Neutrophil (primary cell): ENCODE measurements at regions not wholly inside any gene's neighbourhood (a gene's known extent, or its start where the extent isn't known, plus 50 kb on each side); places are given as distances from the start of the nearest gene placed in this dataset.

Experiments used
- H3K27ac ChIP-seq: fragments of 200-600 bp; sonication (generic); 2 replicates; pipeline ENCODE4 v1.5.1; 2016; ENCODE audit warnings: mild to moderate bottlenecking, moderate library complexity
- H3K27me3 ChIP-seq: fragments of 200-600 bp; sonication (generic); 2 replicates; pipeline ENCODE4 v1.6.0; 2016; ENCODE audit warnings: mild to moderate bottlenecking
- H3K36me3 ChIP-seq: fragments of 200-600 bp; sonication (generic); 2 replicates; pipeline ENCODE4 v1.5.1; 2017
- H3K4me1 ChIP-seq, 2 experiments: fragments of 200-600 bp in 1 of 2; sonication (generic) in 1 of 2; 1 replicate in 1 of 2; 2 replicates in 1 of 2; pipeline versions ENCODE4 v1.5.1 to v1.6.1; 2013 to 2016; ENCODE audit warnings: low read depth in 1 of 2, low read length in 1 of 2, mild to moderate bottlenecking in 1 of 2, moderate library complexity in 1 of 2; ENCODE audit not compliant: control insufficient read depth in 1 of 2, insufficient read depth in 1 of 2
- H3K4me3 ChIP-seq, 2 experiments: fragments of 200-600 bp in 1 of 2; sonication (generic) in 1 of 2; 1 replicate in 1 of 2; 2 replicates in 1 of 2; pipeline ENCODE4 v1.5.1; 2013 to 2016; ENCODE audit warnings: low read depth in 1 of 2, low read length in 1 of 2, mild to moderate bottlenecking in 1 of 2, moderate library complexity in 1 of 2
- H3K9me3 ChIP-seq: fragments of 200-600 bp; sonication (generic); 2 replicates; pipeline ENCODE4 v1.5.1; 2016
- TF ChIP-seq, protein P1 (sequence below): fragments of 200-600 bp; sonication (generic); IDR thresholded peaks from 2 replicates; pipeline ENCODE4 v1.5.1; 2016; ENCODE audit warnings: antibody characterized with exemption

DNA sequence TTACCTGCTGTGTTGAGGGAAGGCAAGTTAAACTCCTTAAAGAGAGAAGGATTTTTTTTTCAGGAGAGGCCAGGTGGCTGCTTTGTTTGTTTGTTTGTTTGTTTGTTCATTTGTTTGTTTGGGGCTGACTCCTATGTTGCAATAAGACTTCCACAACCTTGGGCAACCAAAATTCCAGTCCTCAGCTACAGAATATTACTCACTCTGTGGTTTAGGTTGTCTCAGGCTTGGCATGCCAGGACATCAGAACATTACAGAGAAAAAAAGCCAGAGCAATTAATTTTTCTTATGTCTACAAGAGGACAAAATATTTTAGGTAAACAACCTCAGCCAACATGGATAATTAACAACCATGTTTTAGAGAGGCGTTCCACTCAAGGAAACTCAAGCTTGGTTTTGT lies 156.7 kb upstream of the ATP11B start:
- Histone ChIP-seq H3K4me1 (no peaks in the 10 kb centered on the region), H3K36me3 (no peaks in the 10 kb centered on the region), H3K4me3 (no peak overlapping the region), H3K27ac (no peak overlapping the region), H3K9me3 (no peaks in the 10 kb centered on the region), H3K27me3 (no peaks in the 10 kb centered on the region)
- TF ChIP-seq, protein P1, sequence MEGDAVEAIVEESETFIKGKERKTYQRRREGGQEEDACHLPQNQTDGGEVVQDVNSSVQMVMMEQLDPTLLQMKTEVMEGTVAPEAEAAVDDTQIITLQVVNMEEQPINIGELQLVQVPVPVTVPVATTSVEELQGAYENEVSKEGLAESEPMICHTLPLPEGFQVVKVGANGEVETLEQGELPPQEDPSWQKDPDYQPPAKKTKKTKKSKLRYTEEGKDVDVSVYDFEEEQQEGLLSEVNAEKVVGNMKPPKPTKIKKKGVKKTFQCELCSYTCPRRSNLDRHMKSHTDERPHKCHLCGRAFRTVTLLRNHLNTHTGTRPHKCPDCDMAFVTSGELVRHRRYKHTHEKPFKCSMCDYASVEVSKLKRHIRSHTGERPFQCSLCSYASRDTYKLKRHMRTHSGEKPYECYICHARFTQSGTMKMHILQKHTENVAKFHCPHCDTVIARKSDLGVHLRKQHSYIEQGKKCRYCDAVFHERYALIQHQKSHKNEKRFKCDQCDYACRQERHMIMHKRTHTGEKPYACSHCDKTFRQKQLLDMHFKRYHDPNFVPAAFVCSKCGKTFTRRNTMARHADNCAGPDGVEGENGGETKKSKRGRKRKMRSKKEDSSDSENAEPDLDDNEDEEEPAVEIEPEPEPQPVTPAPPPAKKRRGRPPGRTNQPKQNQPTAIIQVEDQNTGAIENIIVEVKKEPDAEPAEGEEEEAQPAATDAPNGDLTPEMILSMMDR: no peak

DNA sequence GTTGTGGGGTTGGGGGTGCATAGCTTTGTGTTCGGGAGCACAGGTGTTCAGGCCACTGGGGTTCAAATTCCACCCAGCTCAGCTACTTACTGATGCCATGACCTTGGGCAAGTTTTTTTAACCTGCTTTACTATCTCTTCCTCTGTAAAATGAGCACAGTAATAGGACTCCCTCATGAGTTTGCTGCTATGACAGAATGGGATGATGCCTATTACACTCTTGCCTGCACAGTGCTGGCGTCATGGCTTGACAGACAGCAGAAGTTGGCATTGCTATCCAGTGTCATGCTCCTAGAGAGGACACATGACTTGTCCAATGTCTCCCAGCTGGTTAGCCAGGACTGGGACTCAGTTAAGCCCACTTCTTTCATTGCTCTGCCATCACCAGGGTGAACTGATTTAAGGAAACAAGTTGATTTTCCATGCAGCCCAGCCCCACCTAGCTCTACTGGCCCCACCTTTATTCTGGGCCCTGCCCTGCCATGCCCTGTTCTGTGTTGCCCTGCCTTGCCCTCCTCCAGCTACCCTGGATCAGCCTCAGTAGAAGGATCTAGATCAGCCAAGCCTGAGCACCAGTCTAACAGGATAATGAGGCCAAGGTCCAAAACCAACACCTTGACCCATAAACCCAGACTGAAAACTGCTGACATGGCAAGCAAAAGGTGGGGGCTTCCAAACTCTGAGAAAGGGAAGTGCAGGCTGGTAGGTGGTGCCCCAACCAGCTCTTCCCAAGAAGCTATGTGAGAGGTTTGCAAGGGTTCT lies 155.8 kb upstream of the ATP11B start:
- TF ChIP-seq, protein P1: no peak
- no peaks in the 10 kb centered on the region for H3K9me3 ChIP-seq
- no peak overlapping the region for H3K27ac ChIP-seq
- no peaks in the 10 kb centered on the region for H3K4me1 ChIP-seq
- H3K27me3 ChIP-seq: no peaks in the 10 kb centered on the region
- H3K36me3 ChIP-seq: no peaks in the 10 kb centered on the region
- no peak overlapping the region for H3K4me3 ChIP-seq

DNA sequence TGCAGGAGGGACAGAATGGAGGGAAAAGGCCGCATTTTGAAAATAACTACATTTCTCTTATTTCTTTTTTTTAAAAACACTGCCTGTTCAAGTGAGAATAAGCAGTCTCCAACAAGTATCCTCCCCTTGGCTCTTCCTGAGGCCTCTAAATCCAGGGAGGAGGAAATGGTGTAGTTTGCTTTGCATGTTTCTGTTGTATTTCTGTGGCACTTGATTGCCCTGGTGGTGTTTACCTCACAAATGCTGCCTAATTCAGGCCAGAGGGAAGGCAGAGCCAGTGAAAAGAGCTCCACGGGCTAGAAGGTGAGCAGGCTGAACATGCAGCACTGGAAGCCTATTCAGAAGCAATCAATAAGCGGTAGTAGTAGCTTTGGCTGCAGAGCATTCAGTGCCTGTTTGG lies 149.3 kb upstream of the ATP11B start:
- Histone ChIP-seq H3K36me3 (no peaks in the 10 kb centered on the region), H3K4me1 (no peaks in the 10 kb centered on the region), H3K4me3 (no peak overlapping the region), H3K27me3 (peaks cover 8% of the 10 kb centered on the region), H3K9me3 (no peaks in the 10 kb centered on the region), H3K27ac (no peak overlapping the region)
- TF ChIP-seq, protein P1: no peak

DNA sequence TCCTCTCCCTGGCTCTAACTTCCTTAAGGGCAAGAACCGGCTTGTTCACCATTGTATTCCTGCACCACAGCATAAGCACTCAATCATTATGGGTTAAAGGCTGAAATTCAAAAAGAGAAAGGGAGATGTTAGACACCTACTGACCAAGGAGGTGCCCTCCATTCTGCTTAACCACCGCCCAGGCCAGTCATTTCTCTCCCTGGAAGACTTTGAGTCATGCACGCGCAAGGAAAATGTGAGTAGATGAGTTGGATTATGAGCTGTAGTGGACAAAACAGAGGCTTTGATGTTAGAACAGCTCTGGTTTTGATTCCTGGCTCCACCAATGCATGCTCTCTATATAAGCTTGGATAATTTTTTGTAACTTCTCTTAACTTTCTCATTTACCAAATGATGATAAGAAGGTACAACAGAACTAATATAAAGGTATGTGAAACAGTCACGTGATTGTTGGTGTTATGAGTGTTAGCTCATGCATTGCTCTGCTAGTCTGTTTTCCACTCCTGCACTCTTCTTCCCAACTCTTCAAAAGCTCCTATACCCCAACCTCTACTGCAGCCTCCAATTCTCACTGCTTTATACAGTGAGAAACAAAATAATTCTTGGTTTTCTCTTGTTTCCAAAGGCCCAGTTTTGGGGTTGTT lies 148.4 kb upstream of the ATP11B start:
- TF ChIP-seq, protein P1: no peak
- no peak overlapping the region for H3K27ac ChIP-seq
- no peaks in the 10 kb centered on the region for H3K36me3 ChIP-seq
- H3K9me3 ChIP-seq: no peaks in the 10 kb centered on the region
- H3K4me3 ChIP-seq: no peak overlapping the region
- peaks cover 8% of the 10 kb centered on the region for H3K27me3 ChIP-seq
- H3K4me1 ChIP-seq: no peaks in the 10 kb centered on the region

DNA sequence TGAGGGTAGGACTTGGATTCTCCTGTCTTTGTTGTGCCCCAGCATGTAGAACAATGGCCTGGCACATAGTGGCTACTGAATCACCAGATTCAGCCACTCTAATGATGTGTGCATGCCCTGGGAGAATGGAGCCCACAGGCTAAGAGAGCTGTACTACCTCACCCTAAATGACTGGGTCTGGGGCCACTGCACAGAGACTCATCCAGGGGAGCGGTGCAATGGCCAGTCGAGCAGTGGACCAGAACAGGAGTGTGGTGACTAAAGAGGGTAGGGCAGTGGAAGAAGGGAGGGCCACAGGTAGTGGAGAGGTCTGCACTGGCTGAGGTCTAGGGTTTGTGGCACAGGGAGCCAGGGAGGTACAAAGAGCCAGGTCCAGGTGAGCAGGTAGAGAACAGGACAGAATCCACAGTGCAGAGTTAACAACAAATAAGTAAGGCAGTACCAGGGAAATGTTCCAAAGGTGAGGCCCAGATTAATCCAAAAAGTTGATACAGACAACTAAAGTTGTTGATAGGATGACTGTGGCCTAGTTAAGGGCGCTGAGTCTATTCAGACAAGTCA lies 142.7 kb upstream of the ATP11B start:
- Histone ChIP-seq H3K4me1 (no peaks in the 10 kb centered on the region), H3K36me3 (no peaks in the 10 kb centered on the region), H3K4me3 (no peak overlapping the region), H3K27me3 (peaks cover 5% of the 10 kb centered on the region), H3K27ac (no peak overlapping the region), H3K9me3 (no peaks in the 10 kb centered on the region)
- TF ChIP-seq, protein P1: no peak
